OCI-LY3 (cell line): ENCODE measurements at regions not wholly inside any gene's neighbourhood (a gene's known extent, or its start where the extent isn't known, plus 50 kb on each side); places are given as distances from the start of the nearest gene placed in this dataset.

Source experiments
- CTCF ChIP-seq: fragments of 200-600, 300-600 bp; sonication (generic); IDR thresholded peaks from 2 replicates; pipeline ENCODE4 v1.5.1; 2014; ENCODE audit warnings: antibody characterized with exemption, low read length, low read depth
- EZH2phosphoT487 ChIP-seq: fragments of 200-600 bp; shearing (Covaris generic); IDR thresholded peaks from 2 replicates; pipeline ENCODE4 v1.6.1; 2018; ENCODE audit warnings: antibody characterized with exemption, mixed run types, low read depth

GRCh38 chr7:52486267-52486666 is 549.2 kb upstream of the POM121L12 start:
- TF ChIP-seq CTCF (no peak), EZH2phosphoT487 (no peak)
